ENCODE measurements at regions not wholly inside any gene's neighbourhood (a gene's known extent, or its start where the extent isn't known, plus 50 kb on each side); places are given as distances from the start of the nearest gene placed in this dataset.

DNA sequence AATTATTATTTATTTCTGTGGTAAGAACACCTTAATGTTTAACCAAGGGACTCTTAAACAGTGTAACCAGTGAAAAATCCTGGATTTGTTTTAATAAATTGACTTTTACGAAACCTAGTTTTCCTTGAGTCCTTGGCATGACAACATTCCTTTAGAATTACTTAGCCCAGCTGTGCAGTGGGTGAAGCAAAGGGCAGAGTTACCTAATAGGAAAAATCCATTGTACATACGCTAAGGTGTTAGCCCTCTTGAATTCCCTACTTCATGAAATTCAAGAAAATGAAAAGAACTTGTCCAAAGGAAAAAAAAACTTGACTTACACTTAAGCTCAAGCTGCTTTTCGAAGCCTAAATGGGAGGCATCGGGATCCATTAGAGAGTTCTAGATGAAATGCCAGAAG, 852.0 kb upstream of the ADAMTS5 start:
- no peak for DNase-seq (ENCODE audit: low read depth)

- DNase-seq (ENCODE audit: low read depth) = no peak
These were observed 851.2 kb upstream of the ADAMTS5 start for GRCh38 chr21:27817902-27818623.

- DNase-seq (ENCODE audit: low read depth) = no peak
These were observed 850.2 kb upstream of the ADAMTS5 start for GRCh38 chr21:27817074-27817473.

GRCh38 chr21:27816301-27816700, 849.4 kb upstream of the ADAMTS5 start:
- no peak for DNase-seq (ENCODE audit: low read depth)

DNA sequence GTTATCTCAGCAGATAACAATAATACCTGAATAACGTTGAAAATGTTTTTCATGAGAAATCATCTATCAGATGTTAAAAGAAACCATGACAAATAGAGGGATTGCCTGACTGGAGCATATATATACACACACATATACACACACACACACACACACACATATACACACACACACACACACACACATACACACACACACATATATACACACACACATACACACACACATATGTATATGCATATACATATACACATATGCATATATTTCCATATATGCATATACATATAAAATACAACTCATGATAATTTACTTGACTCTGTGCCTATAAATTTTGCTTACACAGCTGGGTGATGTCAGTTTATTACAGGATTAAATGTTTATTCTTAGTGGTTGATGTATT, 847.3 kb upstream of the ADAMTS5 start:
- DNase-seq (ENCODE audit: low read depth) = no peak

GRCh38 chr21:27813750-27814149, 846.9 kb upstream of the ADAMTS5 start:
- DNase-seq (ENCODE audit: low read depth) = no peak

DNA sequence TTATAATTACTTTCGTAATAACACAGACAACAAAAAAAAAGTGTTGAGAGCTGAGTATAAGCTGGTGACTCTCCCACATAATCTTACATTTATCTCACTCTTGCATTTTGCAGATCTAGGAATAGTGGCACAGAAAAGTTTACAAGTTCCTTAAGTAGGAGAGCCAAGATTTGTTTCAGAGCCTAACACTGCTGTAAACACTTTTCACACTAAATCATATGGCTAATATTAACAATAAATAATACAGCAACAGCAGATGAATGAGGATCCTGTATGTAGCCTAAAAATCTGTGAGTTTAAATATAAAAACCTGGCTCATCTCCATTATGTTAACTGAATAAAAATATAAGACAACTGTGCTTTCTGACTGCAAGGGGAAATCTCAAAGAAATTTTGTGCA, 846.5 kb upstream of the ADAMTS5 start:
- no peak for DNase-seq (ENCODE audit: low read depth)

DNA sequence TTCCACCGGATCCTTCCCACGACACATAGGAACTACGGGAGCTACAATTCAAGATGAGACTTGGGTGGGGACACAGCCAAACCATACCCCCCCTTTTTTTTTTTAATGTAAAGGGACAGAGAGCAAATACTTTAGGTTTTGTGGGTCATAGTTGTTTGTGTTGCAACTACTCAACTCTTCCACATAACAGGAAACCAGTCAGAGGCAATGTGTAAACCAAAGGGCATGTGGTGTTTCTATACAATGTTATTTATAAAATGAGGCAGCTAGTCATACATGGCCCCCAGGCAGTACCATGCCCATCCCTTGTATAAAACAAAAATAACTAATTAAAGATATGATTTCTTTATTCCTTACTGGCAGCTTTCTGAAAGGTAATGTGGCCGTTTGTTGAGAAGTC, 845.4 kb upstream of the ADAMTS5 start:
- DNase-seq (ENCODE audit: low read depth) = no peak

GRCh38 chr21:27808923-27809322, 842.0 kb upstream of the ADAMTS5 start:
- no peak for DNase-seq (ENCODE audit: low read depth)

DNA sequence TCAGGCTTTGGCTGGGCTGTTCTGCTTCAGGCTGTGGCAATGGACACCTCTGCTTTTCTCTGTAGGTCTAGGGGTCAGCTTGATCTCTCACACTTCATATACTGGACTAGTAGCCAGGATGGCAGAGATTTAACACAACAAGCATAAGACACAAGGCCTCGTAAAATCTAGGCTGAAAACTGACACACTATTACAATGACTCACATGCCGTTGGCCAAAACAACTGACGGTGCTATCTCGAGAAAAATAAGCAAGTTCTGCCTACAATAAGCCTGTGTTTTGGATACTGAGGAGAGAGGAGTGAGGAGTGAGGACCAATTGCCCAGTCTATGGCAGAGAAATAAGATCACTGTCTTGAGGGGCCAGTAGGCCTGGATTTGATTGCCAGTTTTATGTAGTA, 840.7 kb upstream of the ADAMTS5 start:
- DNase-seq (ENCODE audit: low read depth) = no peak

DNA sequence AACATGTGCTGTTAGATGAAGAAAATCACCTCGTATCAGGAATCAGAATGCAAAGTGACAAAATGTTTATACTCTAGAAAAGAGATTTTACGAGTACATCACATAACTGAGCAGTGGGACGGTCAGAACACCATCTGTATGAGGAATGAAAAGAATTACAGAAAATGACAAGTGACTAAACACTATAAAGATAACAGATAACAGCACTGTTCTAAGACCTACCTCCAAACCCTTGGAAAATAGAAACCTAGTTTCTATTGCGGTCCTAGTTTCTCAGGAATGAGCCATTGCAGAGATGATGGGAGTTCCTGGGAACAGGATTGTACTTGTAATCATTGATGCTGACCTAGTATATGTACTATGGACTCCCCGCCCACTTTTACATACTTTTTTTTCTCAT, 839.4 kb upstream of the ADAMTS5 start:
- no peak for DNase-seq (ENCODE audit: low read depth)

DNA sequence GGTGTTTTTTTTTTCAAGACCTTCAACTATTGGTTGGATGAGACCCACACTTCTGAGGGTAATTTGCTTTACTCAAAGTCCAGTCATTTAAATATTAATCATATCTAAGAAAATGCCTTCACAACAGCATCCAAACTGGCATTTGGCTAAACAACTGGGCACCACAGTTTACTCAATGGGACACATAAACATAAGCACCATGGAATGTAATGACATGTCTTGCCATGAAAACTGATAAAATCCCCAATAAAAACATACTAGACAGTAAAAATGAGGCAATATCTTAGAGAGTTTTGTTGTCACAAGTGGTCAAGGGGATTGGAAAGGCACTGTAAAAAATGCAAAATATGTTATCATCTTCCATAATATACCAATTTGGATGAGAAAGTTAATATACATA, 838.8 kb upstream of the ADAMTS5 start:
- DNase-seq (ENCODE audit: low read depth) = no peak

DNA sequence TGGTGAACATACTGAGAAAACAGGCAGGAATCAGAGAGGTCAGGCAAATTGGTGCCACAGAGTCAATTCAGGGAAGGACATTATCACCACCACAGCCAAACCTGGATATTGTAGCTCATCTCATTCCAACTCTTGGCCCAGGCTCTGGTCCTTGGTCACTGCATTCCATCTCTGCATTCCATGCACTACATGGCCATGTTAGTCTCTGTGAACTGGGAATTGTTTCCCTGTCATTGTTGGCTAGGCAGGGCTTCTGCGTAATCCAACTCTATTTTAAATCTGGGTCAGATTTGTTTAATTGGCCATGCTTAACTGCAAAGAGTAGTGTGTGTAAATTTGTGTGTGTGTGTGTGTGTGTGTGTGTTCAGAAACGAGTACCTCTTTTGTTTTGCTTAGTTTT, 837.6 kb upstream of the ADAMTS5 start:
- DNase-seq (ENCODE audit: low read depth) = no peak

- no peak for DNase-seq (ENCODE audit: low read depth)
These were observed 836.7 kb upstream of the ADAMTS5 start for GRCh38 chr21:27803571-27803970.

DNA sequence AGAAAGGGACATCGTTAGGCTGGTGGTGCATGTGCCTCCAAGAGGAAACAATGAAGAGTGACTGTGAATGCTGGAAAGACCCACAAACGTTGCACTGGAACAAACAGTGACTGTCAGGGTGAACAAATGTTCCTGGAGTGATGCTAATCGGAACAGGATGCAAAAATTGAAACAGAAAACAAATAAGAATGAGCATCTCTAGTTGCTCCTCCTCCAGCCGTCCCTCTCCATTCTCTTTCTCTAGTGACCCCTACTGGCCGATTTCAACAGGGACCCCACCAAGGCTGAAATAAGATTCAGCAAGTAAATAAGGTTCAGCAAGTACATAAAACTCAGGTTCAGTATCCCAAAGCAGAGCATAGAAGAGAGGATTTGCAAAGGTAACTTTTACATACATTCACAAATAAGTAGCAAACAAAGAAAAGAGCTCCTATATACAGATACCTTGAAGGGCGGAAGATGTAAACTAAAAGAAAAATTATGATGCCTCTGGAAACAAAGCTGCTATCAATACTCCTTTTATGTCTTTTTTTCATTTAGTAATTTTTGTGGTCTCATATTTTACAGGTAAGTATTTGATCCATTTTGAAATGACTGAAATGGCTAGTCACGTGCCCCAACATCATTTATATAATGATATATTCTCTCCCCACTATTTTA, 836.1 kb upstream of the ADAMTS5 start:
- DNase-seq (ENCODE audit: low read depth) = no peak

- DNase-seq (ENCODE audit: low read depth) = no peak
These were observed 833.0 kb upstream of the ADAMTS5 start for GRCh38 chr21:27799861-27800260.

GRCh38 chr21:27796106-27796505, 829.2 kb upstream of the ADAMTS5 start:
- no peak for DNase-seq (ENCODE audit: low read depth)

- no peak for DNase-seq (ENCODE audit: low read depth)
These were observed 828.5 kb upstream of the ADAMTS5 start for GRCh38 chr21:27795418-27795817.

- no peak for DNase-seq (ENCODE audit: low read depth)
These were observed 827.0 kb upstream of the ADAMTS5 start for GRCh38 chr21:27793901-27794300.

DNA sequence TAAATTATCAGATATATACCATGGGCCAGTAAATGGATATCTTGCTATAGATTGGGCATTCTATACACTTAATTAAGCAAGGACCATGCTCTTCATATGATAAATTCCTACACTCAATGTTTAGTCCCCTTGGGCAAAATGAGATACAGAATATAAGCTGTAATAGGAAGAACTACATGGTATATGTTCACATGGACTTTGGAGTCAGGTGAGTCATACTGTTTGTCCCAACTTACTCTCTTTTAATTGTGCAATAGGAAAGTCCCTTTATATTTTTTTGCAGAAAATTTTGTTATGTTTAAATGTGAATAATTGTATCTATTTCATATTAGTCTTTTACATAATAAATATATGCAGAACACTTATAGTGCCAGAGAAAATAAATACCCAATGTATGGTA, 820.2 kb upstream of the ADAMTS5 start:
- DNase-seq (ENCODE audit: low read depth) = no peak

DNA sequence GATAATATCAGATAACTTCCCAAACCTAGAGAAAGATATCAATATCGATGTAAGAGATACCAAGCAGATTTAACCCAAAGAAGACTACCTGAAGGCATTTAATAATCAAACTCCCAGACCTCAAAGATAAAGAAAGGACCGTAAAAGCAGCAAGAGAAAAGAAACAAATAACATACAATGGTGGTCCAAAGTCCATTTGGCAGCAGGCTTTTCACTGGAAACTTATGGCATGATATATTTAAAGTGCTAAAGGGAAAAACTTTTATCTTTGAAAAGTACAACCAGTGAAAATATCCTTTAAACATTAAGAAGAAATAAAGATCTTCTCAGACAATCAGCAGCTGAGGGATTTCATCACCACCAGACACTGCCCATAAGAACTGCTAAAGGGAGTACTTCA, 812.7 kb upstream of the ADAMTS5 start:
- DNase-seq (ENCODE audit: low read depth) = no peak

DNA sequence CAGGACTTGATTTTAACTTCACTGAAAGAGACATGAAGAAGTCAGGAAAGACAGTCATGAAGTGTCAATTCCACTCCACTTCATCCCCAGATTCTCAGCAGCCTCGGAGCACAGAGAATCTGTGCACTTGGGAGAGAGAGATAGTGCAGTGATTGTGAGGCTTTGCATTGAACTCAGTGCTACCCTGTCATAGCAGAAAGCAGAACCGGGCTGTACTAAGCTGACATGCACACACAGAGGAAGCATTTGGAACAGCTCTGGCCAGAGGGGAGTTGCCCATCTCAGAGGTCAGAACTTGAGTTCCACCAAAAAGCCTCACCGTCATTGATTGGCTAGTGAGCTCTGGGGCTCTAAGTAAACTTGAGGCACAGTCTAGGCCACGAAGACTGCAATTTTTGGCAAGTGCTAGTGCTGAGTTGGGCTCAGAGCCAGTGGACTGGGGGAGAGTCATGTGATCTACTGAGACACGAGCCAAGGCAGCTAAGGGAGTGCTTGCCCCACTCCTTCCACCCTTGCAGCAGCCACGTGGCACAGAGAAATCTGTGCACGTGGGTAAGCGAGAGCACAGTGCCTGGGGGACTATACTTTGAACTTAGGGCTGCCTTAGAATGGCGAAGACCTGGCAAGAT, 810.2 kb upstream of the ADAMTS5 start:
- DNase-seq (ENCODE audit: low read depth) = peak; percentile 13

GRCh38 chr21:27772816-27773215, 805.9 kb upstream of the ADAMTS5 start:
- no peak for DNase-seq (ENCODE audit: low read depth)

Data from stromal cell of bone marrow (primary cell).